Activated CD8-positive, alpha-beta memory T cell treated with anti-CD3 and anti-CD28 coated beads, Interleukin-2, amount 50 U/mL, for 1 hour (primary cell): ENCODE measurements at regions not wholly inside any gene's neighbourhood (a gene's known extent, or its start where the extent isn't known, plus 50 kb on each side); places are given as distances from the start of the nearest gene placed in this dataset.

ENCODE experiments used
- DNase-seq: peaks from one replicate; pipeline ENCODE4 v3.0.0-alpha.2; 2020; ENCODE audit errors: extremely low read depth

DNA sequence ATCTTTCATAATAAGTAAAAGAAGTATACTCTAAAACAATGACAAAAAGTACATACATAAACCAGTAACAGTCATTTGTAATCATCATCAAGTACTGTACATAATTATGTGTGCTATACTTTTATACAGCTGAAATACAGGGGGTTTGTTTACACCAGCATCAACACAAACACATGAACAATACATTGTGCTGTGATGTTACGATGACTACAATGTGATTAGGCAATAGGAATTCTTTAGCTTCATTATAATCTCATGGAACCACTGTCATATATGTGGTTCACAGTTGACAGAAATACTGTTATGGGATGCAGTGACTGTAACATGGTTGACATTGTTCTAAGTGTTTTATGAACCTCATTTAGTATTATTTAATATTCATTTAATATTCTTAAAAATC, 914.4 kb upstream of the TENM4 start:
- no peak for DNase-seq

DNA sequence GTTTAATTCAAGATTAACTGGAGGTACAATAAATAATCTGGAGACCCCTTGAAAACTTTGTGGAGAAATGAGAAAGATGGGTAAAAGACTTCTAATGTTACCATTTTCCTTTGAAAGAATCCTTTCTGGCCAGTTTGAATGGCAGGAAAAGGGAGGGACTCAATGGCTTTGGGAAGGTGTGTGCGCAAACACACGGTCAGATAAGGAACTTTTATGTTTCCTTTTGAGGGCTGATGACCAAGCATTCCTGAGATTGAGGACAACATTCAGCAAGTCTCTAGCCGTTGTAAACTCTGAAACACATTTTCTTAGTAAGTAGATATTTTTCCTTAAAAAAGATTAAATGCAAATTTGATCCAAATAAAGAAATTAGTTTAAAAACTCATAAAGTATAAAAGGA, 909.7 kb upstream of the TENM4 start:
- DNase-seq: no peak

DNA sequence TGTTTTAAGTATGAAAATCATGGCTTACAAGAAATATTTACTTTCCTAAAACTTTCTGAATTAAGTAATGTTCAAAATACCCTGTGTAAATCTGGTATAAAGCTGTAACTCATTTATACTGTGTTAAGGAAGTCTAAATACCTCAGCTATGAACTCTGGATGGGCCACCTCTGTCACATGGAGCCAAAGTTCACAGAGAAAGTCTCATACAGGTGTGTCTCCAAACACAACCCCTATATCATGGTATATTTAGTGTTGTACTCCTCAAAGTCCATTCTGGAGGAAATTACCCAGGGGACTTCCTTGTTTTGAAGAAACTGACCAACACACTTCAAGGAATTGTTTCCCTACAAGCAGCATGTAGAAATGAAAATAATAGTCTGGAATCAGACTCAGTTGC, 909.2 kb upstream of the TENM4 start:
- DNase-seq: no peak

DNA sequence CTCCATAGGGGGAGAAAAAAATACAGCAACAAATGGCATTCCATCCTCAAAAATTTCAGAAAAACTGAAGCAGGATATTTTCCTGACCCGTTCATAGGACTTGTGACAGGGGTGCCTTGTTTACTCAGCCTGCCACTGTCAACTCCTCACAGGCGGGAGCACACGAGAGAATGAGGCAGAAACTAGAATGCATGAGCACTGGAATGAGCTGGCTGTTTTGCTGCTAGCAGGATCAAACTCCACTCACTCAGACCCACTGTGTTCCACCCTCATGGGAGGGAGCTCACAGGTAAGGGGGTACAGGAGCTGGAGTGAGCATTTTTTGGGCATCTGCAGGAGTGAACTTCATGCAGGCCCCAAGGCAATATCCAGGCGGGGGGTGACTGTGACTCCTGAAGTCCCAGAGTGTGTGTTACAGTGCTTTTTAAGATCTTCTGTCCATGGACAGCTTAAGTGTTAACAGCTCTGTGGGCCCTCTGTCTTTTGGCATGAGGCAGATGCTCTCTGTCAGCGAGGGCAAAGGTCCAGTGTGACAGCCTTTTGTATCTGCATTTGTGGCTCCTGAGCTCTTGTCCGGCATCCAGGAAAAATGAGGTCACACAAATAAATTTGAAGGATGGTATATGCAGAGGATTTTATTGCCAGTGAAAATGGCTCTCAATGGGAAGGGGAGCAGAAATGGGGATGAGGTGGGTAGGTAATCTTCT, 905.7 kb upstream of the TENM4 start:
- no peak for DNase-seq

DNA sequence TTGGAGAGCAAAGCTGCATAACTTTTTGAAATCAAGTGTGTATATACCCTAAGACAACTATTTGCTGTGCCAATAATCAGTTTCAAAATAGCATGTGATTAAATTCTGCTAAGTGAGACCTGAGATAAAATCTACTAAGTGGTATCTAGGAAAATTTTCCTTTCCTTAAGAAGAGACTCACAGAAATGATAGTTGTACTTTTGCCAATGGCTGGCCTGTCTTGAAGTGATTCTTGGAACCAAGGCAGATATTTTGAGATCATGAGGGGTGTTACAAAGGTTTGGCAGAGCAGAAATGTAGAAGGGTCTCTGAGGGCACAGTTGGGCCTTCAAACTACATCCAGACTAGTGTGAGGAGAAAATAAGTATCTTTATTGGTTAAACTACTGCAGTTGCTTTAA, 902.6 kb upstream of the TENM4 start:
- no peak for DNase-seq

DNA sequence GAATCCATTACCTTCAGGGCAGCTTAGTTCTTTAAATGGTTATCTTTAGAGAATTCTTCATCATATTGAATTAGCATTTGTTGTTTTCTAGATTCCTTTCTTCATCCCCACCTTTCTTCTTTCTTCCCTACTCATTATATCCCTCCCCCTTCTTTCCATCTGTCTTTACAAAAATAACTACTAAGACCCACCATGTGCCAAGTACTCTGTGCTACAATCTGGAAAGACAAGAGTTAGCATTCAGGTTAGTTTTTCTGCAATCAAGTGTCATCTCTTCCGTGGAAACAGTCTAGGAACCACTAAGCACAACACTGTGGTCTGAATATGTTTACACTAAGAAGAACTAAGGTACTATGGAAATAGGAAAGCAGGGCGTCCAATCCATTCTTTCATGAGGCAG, 897.4 kb upstream of the TENM4 start:
- no peak for DNase-seq

DNA sequence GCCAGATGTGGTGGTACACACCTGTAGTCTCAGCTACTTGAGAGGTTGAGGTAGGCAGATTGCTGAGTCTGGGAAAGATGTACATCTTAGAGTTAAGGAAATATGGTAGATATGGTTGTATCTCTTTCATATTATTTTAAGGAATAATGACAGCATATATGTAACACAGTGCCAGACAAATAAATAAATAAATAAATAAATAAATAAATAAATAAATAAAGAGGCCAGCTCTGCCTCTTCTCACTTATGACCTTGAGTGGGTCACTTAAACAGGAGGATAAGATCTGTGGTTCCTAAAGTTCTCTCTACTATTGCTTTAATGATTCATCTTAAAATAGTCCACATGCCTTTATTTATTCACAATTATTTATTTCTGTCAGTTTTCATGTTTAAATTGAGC, 890.9 kb upstream of the TENM4 start:
- no peak for DNase-seq

DNA sequence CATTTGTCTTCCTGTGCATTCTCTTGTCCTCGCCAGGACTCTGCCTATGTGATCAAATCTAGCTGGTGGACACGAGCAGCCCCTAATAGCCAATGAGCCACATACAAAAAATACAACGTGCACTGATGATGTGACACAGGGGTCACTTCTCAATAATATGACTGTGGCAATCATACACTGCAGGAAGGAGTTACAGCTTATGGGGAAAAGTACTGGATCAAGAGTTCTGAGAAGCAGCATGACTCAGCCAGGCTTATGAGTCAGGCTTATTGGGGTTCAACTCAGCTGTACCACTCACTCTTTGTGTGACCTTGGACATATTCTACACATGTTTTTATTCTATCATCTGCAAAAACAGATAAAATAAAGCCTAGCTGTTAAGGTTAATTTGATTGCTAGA, 889.4 kb upstream of the TENM4 start:
- no peak for DNase-seq

DNA sequence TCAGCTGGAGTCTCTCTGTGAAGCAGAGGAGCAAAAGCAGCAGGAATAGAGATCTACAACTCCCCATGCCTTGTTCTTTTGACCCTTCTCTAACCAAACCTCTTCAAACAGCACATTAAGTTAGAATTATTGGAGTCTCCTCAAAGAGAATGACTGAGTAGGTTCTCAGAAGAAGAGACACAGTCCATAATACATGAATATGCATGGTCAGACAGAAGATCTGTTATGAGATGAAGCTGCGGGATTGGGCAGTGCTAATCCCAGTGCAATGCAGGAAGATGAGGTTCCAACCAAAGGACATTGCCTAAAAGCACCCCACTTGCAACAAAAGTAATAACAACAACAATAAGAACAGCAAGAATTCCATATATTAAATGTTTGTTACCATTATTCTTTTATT, 887.9 kb upstream of the TENM4 start:
- DNase-seq: no peak

DNA sequence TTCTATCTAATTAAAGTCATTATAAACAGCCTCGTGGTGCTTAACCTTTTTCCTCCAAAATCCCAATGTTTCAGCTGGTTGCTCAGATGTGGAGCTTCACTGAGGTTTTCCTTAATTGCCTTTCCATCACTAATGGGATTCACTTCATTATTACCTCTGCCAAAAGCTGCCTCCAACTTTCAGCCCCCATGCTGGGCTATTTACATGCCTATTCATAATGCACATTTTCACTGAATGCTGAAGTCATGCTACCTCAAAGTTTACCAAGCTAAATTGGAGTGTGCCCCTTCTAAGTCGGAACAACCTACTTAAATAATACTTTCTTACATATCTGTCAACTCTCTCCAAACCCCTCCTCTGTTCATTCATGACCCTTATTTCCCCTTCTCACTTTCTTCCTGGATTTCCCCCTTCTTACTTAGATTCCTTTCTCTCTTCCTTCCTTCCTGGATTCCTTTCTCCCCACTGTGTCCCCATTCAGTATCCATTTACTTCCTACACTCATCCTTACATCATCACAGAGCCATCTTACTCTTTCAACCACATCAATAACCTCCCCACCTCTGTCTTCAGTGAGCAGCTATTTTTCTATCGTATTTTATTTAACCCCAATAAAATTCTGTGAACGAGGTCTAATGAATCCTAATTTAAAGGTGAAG, 887.3 kb upstream of the TENM4 start:
- no peak for DNase-seq

DNA sequence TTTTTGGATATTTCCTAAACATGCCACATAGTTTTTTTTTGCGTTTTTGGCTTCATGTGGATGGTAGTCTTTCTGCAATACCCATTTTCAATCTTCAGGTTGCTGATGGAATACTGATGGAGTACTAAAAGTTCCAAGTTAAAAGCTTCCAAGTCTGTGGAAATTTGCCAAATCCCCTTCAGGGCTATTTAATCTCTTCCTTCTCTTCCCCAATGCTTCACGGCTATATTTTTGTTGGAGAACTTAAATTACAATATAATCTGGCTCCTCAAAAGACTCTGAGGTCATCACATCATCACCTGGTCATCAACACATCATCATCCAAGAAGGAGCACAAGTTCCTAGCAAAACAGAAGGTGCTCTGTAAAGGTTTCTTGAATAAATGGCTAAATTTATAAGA, 881.0 kb upstream of the TENM4 start:
- no peak for DNase-seq

DNA sequence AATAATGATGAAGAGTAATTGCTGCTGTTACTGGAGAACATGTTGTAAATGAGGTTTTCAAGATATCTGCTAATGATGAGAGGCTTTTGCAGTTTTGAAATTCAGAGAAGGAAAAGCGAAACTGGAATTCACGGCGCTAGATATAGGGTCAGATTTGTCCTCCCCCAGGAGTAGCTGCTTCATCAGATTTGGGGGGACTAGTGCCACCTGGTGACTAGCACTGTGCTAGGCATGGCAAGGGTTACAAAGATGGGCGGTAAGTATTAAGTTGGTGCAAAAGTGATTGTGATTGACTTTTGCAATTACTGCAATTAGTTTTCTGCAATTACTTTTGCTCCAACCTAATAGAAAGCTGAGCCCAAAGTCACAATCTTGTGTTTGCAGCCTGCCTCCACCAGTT, 879.9 kb upstream of the TENM4 start:
- DNase-seq: no peak

DNA sequence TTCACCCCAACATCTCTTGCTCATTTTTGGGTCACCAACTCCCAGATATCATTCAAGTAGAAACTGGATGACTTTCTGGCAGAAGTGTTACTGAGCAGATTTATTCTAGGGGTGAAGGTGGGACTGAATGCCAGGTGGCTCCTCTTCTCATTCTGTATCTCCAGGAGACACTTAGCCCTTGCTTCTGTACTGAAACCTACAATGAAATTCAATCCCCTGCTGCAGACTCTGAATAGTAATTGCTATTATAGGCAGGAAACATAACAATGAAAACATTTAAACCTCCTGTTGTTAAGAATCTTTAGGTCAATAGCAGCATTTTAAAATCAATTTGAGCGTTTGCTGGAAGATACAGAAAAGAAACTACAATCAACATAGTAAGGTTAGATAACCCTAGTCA, 879.4 kb upstream of the TENM4 start:
- no peak for DNase-seq

DNA sequence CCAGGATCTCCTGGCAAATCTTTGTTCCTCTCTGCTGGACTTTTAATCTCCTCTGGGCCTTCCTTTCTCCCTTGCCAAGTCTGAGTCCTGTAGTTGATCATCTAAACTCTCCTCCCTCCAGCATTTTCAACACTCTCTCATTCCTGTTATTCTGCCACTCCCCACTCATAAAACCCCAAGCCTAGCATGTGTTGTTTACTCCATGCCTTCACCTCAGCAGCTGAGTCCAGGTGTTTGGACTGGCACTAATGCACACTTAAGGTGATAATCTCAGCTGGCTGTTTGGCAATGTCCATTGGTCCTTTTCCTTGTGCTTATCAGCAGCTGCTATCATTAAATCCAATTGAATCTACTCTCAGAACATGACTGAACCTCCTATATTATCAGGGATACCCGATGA, 876.8 kb upstream of the TENM4 start:
- DNase-seq: no peak

DNA sequence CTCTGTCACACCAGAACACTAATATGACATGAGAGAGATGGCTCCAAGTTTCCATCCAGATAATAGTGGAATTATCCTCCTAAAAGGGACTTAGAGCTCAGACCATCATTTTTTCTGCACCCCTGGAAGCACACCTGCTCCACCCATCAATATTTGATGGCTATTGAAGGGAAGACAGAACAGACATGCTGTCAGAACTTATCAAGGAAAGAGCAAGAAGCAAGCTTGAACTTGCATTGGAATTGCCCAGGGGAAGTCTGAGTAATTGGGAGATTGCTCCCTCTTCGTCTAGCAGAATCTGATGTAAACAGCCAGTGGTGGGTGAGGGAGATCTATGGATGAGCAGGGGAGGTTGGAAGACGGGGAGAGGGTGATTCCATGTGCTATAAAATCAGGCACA, 874.4 kb upstream of the TENM4 start:
- no peak for DNase-seq

DNA sequence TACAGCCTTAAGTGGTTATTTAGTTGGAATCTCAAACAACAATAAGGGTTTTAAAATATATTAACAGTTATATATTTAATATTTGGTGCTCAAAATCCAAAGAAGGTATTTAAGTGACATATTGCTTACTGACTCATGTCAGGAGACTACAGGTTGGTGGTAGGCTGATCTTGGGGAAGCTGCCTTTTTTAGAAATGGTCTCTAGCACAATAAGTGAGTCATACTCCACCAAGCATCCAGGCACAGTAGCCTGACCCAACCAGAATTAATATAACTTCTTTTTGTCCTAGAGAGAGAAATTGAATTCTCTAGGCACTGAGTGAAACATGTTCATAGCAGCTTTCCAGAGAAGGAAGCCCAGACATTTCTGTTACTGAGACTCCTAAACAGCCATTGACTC, 868.5 kb upstream of the TENM4 start:
- DNase-seq: no peak

DNA sequence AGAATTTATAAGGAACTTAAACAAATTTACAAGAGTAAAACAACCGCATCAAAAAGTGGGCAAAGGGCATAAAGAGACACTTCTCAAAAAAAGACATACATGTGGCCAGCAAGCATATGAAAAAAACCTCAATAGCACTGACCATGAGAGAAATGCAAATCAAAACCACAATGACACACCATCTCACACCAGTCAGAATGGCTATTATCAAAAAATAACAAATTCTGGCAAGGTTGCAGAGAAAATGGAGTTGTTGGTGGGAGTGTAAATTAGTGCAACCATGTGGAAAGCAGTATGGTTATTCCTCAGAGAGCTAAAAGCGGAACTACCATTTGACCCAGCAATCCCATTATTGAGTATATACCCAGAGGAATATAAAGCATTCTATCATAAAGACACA, 866.8 kb upstream of the TENM4 start:
- DNase-seq: no peak

DNA sequence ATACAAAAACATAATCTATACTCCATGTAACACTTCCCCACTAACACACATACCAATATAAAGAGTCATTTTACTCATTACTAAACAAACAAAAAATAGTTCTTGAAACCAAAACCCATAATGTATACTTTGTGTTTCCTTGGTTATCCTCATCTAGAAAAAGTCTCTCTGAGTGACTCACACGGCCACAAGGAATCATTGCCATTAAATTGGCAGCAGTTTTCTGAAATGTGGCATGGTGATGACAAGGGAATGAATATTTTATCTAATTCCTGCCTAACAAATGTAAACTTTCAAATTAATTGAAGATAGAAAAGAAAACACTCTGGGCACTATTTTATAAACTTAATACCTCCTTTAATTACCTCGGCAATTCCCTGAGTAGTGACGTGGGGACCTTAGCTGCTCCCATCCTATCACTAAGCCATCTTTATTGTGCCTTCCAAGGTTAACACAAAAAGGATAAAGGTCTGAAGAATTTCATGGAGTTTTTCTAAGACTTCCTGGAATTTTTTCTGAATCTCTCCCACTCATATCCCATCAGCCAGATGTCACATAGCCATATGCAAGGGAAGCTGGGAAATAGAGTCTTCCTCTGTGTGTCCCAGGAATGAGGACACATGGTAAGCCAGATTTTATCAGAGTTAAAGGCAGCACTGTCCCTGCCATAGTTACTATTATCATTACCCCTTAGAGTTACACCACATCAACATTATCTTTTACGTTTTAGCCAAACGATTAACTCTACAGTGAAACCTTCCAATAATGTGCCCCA, 857.2 kb upstream of the TENM4 start:
- no peak for DNase-seq

DNA sequence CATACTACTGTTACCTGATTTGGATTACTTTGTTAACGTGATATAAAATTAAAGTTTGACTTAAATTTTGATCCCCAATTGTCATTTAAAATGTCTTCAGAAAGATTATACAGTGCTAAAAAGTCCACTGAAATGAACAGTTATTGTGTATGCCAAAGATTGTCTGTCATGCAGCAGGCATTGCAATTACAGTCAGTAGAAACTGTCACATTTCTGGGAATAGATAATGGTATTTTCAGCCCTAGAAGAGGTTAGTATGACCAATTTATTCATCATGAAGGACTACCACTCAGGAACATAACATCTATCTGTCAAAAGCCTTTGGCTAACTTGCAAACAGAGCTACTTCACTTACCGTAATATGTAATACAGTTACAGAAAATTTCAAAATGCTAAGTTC, 852.5 kb upstream of the TENM4 start:
- no peak for DNase-seq

DNA sequence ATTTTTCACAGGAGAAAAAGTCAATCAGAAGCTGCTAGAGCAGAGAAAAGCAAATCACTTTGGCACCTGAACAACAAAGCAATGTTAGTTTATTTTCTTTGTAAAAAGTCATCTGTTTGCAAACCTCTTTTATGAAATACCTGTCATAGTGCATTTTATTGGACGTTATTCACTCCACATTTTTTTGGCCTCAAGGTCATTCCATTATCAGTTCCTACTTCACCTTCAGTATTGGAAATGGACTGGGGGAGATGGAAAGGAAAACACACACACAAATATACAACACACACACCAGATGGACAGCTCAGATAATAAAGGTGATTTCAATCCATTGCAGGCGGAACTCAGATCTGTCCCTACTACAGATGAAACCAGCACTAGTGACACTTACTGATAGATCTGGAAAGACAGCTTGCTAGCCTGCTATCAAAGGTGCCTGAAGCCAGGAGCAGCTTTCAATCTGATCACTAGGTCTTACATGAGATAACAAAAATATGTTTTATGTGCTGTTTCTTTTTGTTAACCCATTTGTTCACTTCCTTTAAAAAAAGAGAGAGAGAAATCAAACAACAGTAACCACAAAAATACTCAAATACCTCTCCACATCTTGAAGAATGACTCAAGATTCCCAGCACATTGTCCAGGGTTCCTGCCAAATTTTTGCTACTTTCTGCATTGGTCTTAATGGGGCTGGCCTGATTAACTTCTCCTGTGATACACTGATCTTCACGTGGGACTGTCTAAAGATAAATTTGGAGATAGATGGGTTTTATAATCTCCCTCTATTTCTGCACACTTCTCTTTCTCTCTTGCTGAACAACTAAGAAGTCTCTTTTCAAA, 844.3 kb upstream of the TENM4 start:
- DNase-seq: no peak

DNA sequence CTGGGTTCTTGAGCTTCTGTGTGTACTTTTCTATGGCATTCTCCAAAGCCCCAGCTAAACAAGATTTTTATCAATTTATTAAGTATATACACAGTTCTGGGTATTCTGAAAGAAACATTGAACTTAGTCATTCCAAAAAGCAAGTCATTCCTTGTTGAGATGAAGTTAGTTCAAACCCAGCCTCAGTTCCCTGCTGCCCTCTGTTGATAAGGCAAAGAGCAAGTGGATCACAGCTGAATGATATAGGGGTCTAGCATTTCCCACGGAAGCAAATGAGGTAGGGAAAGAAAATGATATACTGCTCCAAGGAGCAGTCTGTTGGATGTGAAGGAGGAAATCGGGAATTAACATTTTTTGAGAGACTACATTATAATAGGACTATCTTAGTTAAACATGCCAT, 841.8 kb upstream of the TENM4 start:
- no peak for DNase-seq

DNA sequence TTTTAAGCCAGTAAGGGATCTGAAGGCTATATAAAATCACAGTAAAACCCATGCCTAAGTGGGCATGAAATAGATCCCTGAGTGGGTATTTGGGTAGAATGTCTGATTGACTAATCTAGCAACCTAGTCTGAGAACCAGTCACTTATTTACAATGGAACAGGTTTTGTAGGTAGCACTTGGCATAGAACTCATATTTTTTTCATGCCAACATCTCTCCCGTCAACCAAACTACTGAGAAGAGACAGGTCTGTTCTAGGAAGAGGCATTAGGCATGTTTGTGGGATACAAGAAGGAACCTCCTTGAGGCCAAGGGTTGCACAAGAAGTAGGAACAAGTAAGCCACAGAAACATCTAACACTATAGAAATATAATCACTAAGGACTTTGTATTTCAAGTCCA, 840.4 kb upstream of the TENM4 start:
- no peak for DNase-seq
